Lower leg skin (tissue), 4 donors: ENCODE measurements at regions not wholly inside any gene's neighbourhood (a gene's known extent, or its start where the extent isn't known, plus 50 kb on each side); places are given as distances from the start of the nearest gene placed in this dataset.

Source experiments
- DNase-seq, 2 donors: peaks; one replicate each; pipeline ENCODE4 v3.0.0-alpha.2; 2019; ENCODE audit warnings: low spot score in 2 of 2
- H3K4me3 ChIP-seq: fragments of 200-600 bp; sonication (generic); 2 replicates; pipeline ENCODE4 v1.5.1; 2017; ENCODE audit warnings: mild to moderate bottlenecking, low read depth; ENCODE audit not compliant: poor library complexity, severe bottlenecking
- POLR2A ChIP-seq, 2 donors: fragments of 450-650 bp; IDR thresholded peaks; one replicate each; pipeline ENCODE4 v1.6.1; 2016 to 2017; ENCODE audit warnings: antibody characterized with exemption in 2 of 2, mild to moderate bottlenecking in 1 of 2, moderate library complexity in 1 of 2
- WGBS, 2 donors: methylation state at CpG; one replicate each; pipeline ENCODE4 v1.1.5; 2018; 5-methylcytosine and 5-hydroxymethylcytosine counted together
- intact Hi-C: fragments of 100-400 bp; cut with DNase I; formaldehyde crosslinking; loops from one replicate; pipeline ENCODE4 v1.15.0; 2023; ENCODE audit warnings: low total_unique reads
- TF ChIP-seq, protein P1 (sequence below), 3 donors: fragments of 450-650 bp; IDR thresholded peaks; one replicate each; pipeline ENCODE4 v1.5.1; 2016; ENCODE audit warnings: antibody characterized with exemption in 3 of 3, mild to moderate bottlenecking in 3 of 3, moderate library complexity in 2 of 3

GRCh38 chr12:47314996-47315395 lies 235.2 kb upstream of the AMIGO2 start:
- 95 to 100% methylated on average over 1 of the region's 1 CpG for WGBS, 2 donors
- no peak for TF ChIP-seq POLR2A (IDR thresholded peaks at IDR 0.05)
- TF ChIP-seq, protein P1, sequence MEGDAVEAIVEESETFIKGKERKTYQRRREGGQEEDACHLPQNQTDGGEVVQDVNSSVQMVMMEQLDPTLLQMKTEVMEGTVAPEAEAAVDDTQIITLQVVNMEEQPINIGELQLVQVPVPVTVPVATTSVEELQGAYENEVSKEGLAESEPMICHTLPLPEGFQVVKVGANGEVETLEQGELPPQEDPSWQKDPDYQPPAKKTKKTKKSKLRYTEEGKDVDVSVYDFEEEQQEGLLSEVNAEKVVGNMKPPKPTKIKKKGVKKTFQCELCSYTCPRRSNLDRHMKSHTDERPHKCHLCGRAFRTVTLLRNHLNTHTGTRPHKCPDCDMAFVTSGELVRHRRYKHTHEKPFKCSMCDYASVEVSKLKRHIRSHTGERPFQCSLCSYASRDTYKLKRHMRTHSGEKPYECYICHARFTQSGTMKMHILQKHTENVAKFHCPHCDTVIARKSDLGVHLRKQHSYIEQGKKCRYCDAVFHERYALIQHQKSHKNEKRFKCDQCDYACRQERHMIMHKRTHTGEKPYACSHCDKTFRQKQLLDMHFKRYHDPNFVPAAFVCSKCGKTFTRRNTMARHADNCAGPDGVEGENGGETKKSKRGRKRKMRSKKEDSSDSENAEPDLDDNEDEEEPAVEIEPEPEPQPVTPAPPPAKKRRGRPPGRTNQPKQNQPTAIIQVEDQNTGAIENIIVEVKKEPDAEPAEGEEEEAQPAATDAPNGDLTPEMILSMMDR (IDR thresholded peaks at IDR 0.05), result no peak
- no peak overlapping the region for H3K4me3 ChIP-seq
- DNase-seq, result no peak
- intact Hi-C loops, result no loop called here

- WGBS, 2 donors, result 82 to 86% methylated on average over 3 of the region's 3 CpGs
- intact Hi-C loops, result no loop called here
- H3K4me3 ChIP-seq, result no peak overlapping the region
- DNase-seq, result no peak
- TF ChIP-seq, protein P1 (IDR thresholded peaks at IDR 0.05), result no peak
- TF ChIP-seq POLR2A (IDR thresholded peaks at IDR 0.05), result no peak
These were observed 233.2 kb upstream of the AMIGO2 start for GRCh38 chr12:47312808-47313426.

- TF ChIP-seq, protein P1 (IDR thresholded peaks at IDR 0.05), result no peak
- TF ChIP-seq POLR2A (IDR thresholded peaks at IDR 0.05), result no peak
- H3K4me3 ChIP-seq, result no peak overlapping the region
- 91 to 100% methylated on average over 1 of the region's 1 CpG for WGBS, 2 donors
- DNase-seq, result no peak
- intact Hi-C loops, result no loop called here
These were observed 232.4 kb upstream of the AMIGO2 start for GRCh38 chr12:47312147-47312546.

DNA sequence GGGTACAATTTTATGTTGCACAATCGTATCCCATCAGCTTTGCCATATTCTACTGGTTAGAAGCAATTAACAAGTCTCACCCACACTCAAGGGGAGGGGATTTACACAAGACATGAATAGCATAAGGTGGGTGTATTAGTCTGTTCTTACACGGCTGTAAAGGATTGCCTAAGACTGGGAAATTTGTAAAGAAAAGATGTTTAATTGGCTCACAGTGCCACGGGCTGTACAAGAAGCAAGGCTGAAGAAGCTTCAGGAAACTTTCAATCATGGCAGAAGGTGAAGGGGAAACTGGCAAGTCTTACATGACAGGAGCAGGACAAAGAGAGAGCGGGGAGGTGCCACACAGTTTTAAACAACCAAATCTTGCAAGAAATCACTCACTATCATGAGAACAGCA lies 231.8 kb upstream of the AMIGO2 start:
- H3K4me3 ChIP-seq, result no peak overlapping the region
- TF ChIP-seq, protein P1 (IDR thresholded peaks at IDR 0.05), result no peak
- no peak for TF ChIP-seq POLR2A (IDR thresholded peaks at IDR 0.05)
- intact Hi-C loops, result no loop called here
- DNase-seq, result no peak
- WGBS, 2 donors, result 76 to 77% methylated on average over 4 of the region's 4 CpGs

DNA sequence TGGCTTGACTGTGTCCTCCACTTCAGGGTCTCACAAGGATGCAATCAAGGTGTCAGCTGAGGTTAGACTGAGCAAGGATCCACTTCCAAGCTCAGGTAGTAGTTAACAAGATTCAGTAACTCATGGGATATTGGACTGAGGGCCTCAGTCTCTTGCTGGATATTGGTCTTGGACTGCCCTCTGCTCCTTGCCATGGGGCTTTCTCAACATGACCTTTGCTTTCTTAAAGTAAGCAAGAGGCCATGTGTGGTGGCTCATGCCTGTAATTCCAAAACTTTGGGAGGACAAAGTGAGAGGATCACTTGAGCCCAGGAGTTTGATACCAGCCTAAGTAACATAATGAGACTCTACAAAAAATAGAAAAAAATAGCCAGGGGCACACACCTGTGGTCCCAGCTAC lies 231.3 kb upstream of the AMIGO2 start:
- intact Hi-C loops, result no loop called here
- TF ChIP-seq, protein P1 (IDR thresholded peaks at IDR 0.05), result no peak
- DNase-seq, result no peak
- no peak overlapping the region for H3K4me3 ChIP-seq

GRCh38 chr12:47308672-47309071 lies 228.9 kb upstream of the AMIGO2 start:
- H3K4me3 ChIP-seq, result no peak overlapping the region
- 80 to 87% methylated on average over 1 of the region's 1 CpG for WGBS, 2 donors
- TF ChIP-seq, protein P1 (IDR thresholded peaks at IDR 0.05), result no peak
- no peak for TF ChIP-seq POLR2A (IDR thresholded peaks at IDR 0.05)
- no peak for DNase-seq
- intact Hi-C loops, result no loop called here
